Panc1 (cell line): ENCODE measurements at regions not wholly inside any gene's neighbourhood (a gene's known extent, or its start where the extent isn't known, plus 50 kb on each side); places are given as distances from the start of the nearest gene placed in this dataset.

Experiments used
- ATAC-seq: fragments of 200-7000 bp; cut with Tn5 transposase; 2 replicates; pipeline ENCODE4 v1.9.1; 2020; ENCODE audit warnings: mild to moderate bottlenecking, moderate library complexity
- BruUV-seq: library from RNA; stranded (reverse); fragments of 400-500 nt; replicated peaks from 2 replicates; lab custom pipeline; 2021; lab: Mats Ljungman, UMichigan
- CTCF ChIA-PET: fragments of 300-600 bp; sonication (Branson Sonifier 250); formaldehyde crosslinking; loops from one replicate; lab custom pipeline; 2022; ENCODE audit warnings: antibody characterized with exemption; lab: Charles Lee
- POLR2A ChIA-PET: fragments of 300-600 bp; sonication (Branson Sonifier 250); formaldehyde crosslinking; loops from one replicate; lab custom pipeline; 2022; ENCODE audit warnings: antibody characterized with exemption; lab: Charles Lee
- DNase-seq: peaks from one replicate; pipeline ENCODE4 v3.0.0-alpha.2; 2010; ENCODE audit warnings: low read depth, low spot score
- H3K27ac ChIP-seq: 2 replicates; pipeline ENCODE4 v1.5.1; 2011; ENCODE audit warnings: mild to moderate bottlenecking, low read length, inconsistent platforms
- H3K27me3 ChIP-seq: fragments of 200-500 bp; sonication (Bioruptor generic); 2 replicates; pipeline ENCODE4 v1.6.0; 2014; ENCODE audit warnings: low read length, inconsistent platforms; ENCODE audit not compliant: control insufficient read depth, insufficient read depth
- H3K36me3 ChIP-seq: fragments of 200-500 bp; sonication (Bioruptor generic); 2 replicates; pipeline ENCODE4 v1.5.1; 2014; ENCODE audit warnings: inconsistent platforms, mild to moderate bottlenecking, low read length, moderate library complexity; ENCODE audit not compliant: control insufficient read depth, insufficient read depth
- H3K4me1 ChIP-seq: 2 replicates; pipeline ENCODE4 v1.5.1; 2011; ENCODE audit warnings: inconsistent platforms, mild to moderate bottlenecking, low read length, moderate library complexity; ENCODE audit not compliant: control insufficient read depth, insufficient read depth
- H3K4me3 ChIP-seq, 2 experiments: 2 replicates each; pipeline ENCODE4 v1.5.1; 2011 to 2012; ENCODE audit warnings: low read depth in 2 of 2, low read length in 2 of 2, mild to moderate bottlenecking in 2 of 2, inconsistent platforms in 1 of 2, moderate library complexity in 1 of 2
- H3K9me3 ChIP-seq: fragments of 200-500 bp; sonication (Bioruptor generic); 2 replicates; pipeline ENCODE4 v1.5.1; 2014; ENCODE audit warnings: low read depth, mild to moderate bottlenecking, inconsistent platforms, low read length, moderate library complexity; ENCODE audit not compliant: control insufficient read depth, insufficient read depth
- POLR2AphosphoS5 ChIP-seq: IDR thresholded peaks from 2 replicates; pipeline ENCODE4 v1.6.1; 2012; ENCODE audit warnings: mild to moderate bottlenecking, low read depth, low read length, moderate library complexity
- SIN3A ChIP-seq: IDR thresholded peaks from 2 replicates; pipeline ENCODE4 v1.6.1; 2012; ENCODE audit warnings: low read depth, mild to moderate bottlenecking, low read length, moderate library complexity, borderline replicate concordance; ENCODE audit not compliant: insufficient read depth
- TCF7L2 ChIP-seq: IDR thresholded peaks from 2 replicates; pipeline ENCODE4 v1.6.1; 2011; ENCODE audit warnings: mild to moderate bottlenecking, low read depth, low read length, inconsistent platforms
- in situ Hi-C: cut with HindIII; loops from 2 replicates; pipeline ENCODE4 v1.10.0; 2016; ENCODE audit warnings: low sequenced_read_pairs, low pct_unique_long_range_greater_than_20kb
- intact Hi-C: fragments of 100-400 bp; cut with micrococcal nuclease; formaldehyde crosslinking; loops from one replicate; pipeline ENCODE4 v1.10.0; 2022; ENCODE audit not compliant: unreplicated experiment
- TF ChIP-seq, protein P1 (sequence below): fragments of 450-650 bp; IDR thresholded peaks from 2 replicates; pipeline ENCODE4 v1.5.1; 2017; ENCODE audit warnings: mild to moderate bottlenecking
- TF ChIP-seq, protein P2 (sequence below), 2 experiments: IDR thresholded peaks; 2 replicates each; pipeline ENCODE4 v1.6.1; 2011 to 2012; ENCODE audit warnings: low read depth in 2 of 2, control low read depth in 1 of 2, low read length in 1 of 2, mild to moderate bottlenecking in 1 of 2, moderate library complexity in 1 of 2; ENCODE audit not compliant: insufficient read depth in 1 of 2

DNA sequence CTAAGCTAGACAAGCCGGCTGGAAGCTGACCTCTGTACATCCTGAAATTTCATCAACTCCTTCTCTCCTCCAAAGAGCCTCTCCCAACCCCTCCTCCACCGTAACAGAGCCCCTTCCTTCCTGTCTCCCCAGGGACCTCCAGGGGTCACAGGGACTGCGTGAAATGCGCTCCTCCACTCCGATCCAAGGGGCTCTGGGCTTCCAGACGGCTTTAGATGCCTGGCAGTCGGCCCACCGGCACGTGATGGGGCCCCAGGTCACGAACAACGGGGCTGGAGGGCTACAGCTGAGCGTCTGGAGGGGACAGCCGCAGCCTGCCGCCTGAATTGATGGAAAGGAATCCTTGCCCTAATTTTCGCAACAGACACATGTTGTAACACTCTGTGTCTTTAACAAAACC, 264.1 kb downstream of the MN1 start:
- TF ChIP-seq, protein P1, sequence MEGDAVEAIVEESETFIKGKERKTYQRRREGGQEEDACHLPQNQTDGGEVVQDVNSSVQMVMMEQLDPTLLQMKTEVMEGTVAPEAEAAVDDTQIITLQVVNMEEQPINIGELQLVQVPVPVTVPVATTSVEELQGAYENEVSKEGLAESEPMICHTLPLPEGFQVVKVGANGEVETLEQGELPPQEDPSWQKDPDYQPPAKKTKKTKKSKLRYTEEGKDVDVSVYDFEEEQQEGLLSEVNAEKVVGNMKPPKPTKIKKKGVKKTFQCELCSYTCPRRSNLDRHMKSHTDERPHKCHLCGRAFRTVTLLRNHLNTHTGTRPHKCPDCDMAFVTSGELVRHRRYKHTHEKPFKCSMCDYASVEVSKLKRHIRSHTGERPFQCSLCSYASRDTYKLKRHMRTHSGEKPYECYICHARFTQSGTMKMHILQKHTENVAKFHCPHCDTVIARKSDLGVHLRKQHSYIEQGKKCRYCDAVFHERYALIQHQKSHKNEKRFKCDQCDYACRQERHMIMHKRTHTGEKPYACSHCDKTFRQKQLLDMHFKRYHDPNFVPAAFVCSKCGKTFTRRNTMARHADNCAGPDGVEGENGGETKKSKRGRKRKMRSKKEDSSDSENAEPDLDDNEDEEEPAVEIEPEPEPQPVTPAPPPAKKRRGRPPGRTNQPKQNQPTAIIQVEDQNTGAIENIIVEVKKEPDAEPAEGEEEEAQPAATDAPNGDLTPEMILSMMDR: no peak
- no peak for TF ChIP-seq SIN3A
- TF ChIP-seq, protein P2, sequence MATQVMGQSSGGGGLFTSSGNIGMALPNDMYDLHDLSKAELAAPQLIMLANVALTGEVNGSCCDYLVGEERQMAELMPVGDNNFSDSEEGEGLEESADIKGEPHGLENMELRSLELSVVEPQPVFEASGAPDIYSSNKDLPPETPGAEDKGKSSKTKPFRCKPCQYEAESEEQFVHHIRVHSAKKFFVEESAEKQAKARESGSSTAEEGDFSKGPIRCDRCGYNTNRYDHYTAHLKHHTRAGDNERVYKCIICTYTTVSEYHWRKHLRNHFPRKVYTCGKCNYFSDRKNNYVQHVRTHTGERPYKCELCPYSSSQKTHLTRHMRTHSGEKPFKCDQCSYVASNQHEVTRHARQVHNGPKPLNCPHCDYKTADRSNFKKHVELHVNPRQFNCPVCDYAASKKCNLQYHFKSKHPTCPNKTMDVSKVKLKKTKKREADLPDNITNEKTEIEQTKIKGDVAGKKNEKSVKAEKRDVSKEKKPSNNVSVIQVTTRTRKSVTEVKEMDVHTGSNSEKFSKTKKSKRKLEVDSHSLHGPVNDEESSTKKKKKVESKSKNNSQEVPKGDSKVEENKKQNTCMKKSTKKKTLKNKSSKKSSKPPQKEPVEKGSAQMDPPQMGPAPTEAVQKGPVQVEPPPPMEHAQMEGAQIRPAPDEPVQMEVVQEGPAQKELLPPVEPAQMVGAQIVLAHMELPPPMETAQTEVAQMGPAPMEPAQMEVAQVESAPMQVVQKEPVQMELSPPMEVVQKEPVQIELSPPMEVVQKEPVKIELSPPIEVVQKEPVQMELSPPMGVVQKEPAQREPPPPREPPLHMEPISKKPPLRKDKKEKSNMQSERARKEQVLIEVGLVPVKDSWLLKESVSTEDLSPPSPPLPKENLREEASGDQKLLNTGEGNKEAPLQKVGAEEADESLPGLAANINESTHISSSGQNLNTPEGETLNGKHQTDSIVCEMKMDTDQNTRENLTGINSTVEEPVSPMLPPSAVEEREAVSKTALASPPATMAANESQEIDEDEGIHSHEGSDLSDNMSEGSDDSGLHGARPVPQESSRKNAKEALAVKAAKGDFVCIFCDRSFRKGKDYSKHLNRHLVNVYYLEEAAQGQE (IDR thresholded peaks at IDR 0.05; ENCODE audit: insufficient read depth in 1 of 2, low read depth in 2 of 2, low read length in 1 of 2): no peak
- TF ChIP-seq POLR2AphosphoS5: no peak
- TF ChIP-seq TCF7L2: no peak
- intact Hi-C loops: no loop called here
- Histone ChIP-seq H3K36me3 (no peaks in the 10 kb centered on the region), H3K9me3 (no peaks in the 10 kb centered on the region), H3K4me3 (no peak overlapping the region), H3K4me1 (no peaks in the 10 kb centered on the region), H3K27ac (no peak overlapping the region), H3K27me3 (no peaks in the 10 kb centered on the region; the same call in 1 of the 2 replicates)
- BruUV-seq: no TSS peak
- ChIA-PET POLR2A (no interaction called here), CTCF (no interaction called here)
- in situ Hi-C loops: no loop called here
- ATAC-seq (no peak), DNase-seq (no peak)

DNA sequence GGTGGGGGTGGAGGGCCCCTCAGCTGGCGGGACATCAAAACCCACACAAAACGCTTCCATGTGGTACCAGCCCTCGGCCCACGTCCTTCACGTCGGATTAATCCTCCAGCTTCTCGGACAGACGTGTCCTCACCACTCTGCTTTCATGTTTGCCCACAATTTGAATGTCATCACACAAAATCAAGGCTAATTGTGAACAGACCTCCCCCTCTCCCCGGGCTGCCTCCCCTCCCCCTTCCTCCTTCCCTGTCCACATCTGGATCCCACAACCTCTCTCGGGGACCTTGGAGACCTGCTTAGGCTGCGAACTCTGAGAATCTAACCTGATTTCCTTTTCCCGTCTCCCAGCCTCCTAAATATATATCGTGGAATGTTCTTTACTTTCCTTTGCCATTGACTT, 262.9 kb downstream of the MN1 start:
- Histone ChIP-seq H3K36me3 (no peaks in the 10 kb centered on the region), H3K4me3 (no peak overlapping the region), H3K4me1 (no peaks in the 10 kb centered on the region), H3K9me3 (no peaks in the 10 kb centered on the region), H3K27ac (no peak overlapping the region), H3K27me3 (no peaks in the 10 kb centered on the region; the same call in 1 of the 2 replicates)
- BruUV-seq: no TSS peak
- no peak for TF ChIP-seq POLR2AphosphoS5
- TF ChIP-seq, protein P1: no peak
- ChIA-PET POLR2A (no interaction called here), CTCF (no interaction called here)
- ATAC-seq (no peak), DNase-seq (no peak)
- intact Hi-C loops (no loop called here), in situ Hi-C loops (no loop called here)

DNA sequence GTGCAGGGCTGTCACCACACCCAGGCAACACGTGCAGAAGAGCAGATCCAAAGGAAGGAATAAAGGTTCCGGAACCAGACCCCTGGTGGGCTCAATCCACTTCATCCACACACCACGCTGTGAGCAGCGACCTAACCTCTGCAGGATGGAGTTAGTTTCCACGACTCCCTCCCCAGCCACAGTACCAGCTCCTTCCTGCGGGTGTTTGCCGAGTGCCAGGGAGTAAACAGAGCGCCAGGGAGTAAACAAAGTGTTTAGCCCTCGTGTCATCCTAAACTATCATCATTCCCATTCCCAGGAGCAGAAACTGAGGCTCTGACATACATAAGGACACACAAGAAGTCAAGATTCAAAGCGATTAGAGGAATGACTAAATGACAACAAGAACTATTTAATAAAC, 261.3 kb downstream of the MN1 start:
- TF ChIP-seq, protein P2 (IDR thresholded peaks at IDR 0.05; ENCODE audit: insufficient read depth in 1 of 2, low read depth in 2 of 2, low read length in 1 of 2): no peak
- intact Hi-C loops (no loop called here), in situ Hi-C loops (no loop called here)
- POLR2A ChIA-PET: no interaction called here
- no peak for DNase-seq
- ATAC-seq: no peak
- Histone ChIP-seq H3K4me1 (no peaks in the 10 kb centered on the region), H3K9me3 (no peaks in the 10 kb centered on the region), H3K4me3 (no peak overlapping the region), H3K27ac (no peak overlapping the region), H3K27me3 (no peaks in the 10 kb centered on the region; the same call in 1 of the 2 replicates), H3K36me3 (no peaks in the 10 kb centered on the region)
- CTCF ChIA-PET: no interaction called here
- BruUV-seq: no TSS peak
